HG03460 (cell line): ENCODE measurements at regions not wholly inside any gene's neighbourhood (a gene's known extent, or its start where the extent isn't known, plus 50 kb on each side); places are given as distances from the start of the nearest gene placed in this dataset.
"Not testable (repeated sequence)": the region's sequence is repeated elsewhere in the genome, so short reads cannot be mapped to it uniquely, and the experiment has no call there.

Source experiments
- ATAC-seq: cut with Tn5 transposase; IDR thresholded peaks from one replicate; pipeline ENCODE4 v1.9.1; 2021; ENCODE audit not compliant: unreplicated experiment

DNA sequence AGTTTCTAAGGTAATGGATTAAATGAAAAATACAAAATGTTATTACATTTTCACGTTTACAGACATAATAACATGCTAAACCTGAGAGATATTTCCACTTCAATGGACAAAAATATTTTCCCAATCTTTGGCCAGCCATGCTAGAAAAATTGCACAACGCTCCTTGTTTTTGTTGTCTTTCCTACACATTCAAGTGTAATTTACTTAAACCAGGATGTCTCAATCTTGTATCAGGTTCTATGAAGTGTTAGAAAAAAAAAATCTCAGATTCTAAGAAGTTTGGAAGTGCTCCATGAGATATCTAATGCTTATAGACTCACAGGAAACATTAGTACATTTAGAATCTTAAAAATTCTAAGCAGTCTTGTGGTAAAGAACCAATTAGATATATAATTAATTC, 141.8 kb upstream of the SLC35G4 start:
- ATAC-seq, result no peak

GRCh38 chr18:11464129-11464528, 145.3 kb upstream of the SLC35G4 start:
- no peak for ATAC-seq

DNA sequence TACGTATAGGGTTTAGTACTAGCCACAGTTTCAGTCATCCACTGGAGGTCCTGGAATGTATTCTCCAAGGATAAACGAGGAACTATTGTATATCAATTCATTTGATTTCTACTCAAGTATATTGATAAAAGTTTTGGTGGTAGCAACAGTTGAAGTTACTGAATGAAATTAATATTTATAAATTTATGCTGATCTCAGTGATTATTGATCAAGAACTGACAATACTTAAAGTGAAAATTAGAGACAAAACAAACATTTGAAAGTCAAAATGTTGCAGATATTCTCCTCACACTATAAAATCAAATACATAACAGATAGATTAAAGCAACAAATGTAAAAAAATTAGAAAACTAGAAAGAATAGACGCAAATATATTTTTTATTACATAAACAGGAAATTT, 150.9 kb upstream of the SLC35G4 start:
- ATAC-seq, result no peak

DNA sequence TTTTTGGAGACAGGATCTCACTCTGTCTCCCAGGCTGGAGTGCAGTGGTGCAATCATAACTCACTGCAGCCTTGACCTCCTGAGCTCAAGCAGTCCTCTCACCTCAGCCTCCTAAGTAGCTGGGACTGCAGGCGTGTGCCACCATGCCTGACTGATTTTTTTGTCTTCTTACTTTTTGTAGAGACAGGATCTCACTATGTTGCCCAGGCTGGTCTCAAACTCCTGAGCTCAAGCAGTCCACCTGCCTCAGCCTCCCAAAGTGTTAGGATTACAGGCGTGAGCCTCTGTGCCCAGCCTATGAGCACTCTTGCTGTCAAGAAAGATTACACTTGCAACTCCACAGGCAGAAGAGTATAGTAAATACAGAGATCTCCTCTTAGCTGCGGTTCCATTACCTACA, 151.5 kb upstream of the SLC35G4 start:
- not testable (repeated sequence) for ATAC-seq

DNA sequence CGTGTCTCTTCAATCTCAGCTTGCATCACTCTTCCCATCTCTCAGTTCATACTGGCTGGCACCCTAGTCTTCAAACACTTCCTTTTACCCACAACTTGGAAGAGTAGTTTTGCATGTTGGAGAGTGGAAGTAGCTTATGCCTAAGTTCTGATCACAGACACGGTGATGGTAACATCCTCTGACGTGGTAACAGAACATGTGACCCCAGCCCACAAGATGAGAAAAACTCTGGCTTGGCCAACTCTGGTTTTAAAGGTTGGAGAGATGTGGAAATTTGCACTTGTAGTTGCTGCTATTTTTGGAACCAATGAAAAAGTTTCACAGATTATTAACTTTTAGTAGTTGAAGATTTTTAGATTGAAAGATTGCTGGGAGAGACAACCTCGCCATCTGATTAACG, 155.4 kb upstream of the SLC35G4 start:
- ATAC-seq, result no peak

DNA sequence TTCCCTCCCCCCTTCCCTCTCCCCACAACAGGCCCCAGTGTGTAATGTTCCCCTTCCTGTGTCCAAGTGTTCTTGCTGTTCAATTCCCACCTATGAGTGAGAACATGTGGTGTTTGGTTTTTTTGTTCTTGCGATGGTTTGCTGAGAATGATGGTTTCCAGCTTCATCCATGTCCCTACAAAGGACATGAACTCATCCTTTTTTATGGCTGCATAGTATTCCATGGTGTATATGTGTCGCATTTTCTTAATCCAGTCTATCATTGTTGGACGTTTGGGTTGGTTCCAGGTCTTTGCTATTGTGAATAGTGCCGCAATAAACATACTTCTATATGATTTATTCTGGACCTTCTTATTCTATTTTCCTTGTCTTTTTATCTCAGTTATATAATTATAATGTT, 165.2 kb upstream of the SLC35G4 start:
- not testable (repeated sequence) for ATAC-seq

GRCh38 chr18:11437046-11437445, 172.3 kb upstream of the SLC35G4 start:
- no peak for ATAC-seq

DNA sequence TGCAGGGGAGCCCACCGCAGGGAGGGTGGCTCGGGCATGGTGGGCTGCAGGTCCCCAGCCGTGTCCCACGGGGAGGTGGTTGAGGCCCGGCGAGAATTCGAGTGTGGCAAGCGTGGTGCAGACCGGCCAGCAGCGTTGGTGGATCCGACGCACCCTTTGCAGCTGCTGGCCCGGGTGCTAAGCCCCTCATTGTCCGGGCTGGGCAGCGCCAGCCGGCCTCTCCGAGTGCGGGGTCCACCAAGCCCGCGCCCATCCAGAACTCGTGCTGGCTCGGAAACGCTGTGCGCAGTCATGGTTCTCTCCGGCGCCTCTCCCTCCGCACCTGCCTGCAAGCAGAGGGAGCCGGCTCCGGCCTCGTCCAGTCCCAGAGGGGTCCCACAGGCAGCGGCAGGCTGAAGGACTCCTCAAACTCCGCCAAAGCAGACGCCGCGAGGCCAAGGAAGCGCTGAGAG, 177.0 kb upstream of the SLC35G4 start:
- no peak for ATAC-seq

DNA sequence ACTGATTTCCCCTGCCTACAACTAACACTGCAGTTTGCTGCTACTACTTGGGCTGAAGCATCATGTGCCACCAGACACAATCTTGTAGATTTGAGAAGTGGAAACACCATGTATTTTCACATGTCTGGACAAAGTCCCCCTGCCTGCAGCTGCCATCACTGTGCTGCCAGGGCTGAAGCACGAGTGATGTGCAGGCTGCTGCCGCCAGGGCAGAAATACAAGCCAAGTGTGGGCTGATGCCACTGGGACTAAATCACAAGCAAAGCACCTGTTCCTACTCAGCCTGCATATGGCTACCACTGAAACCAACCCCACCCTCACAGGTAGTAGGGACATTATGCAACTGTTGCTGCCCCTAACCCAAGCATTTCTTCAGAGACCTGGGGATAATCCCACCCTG, 179.5 kb upstream of the SLC35G4 start:
- ATAC-seq, result no peak

- ATAC-seq, result no peak
These were observed 184.2 kb upstream of the SLC35G4 start for GRCh38 chr18:11425211-11425610.

GRCh38 chr18:11419338-11419737, 190.1 kb upstream of the SLC35G4 start:
- no peak for ATAC-seq

GRCh38 chr18:11412811-11413210, 196.6 kb upstream of the SLC35G4 start:
- no peak for ATAC-seq

DNA sequence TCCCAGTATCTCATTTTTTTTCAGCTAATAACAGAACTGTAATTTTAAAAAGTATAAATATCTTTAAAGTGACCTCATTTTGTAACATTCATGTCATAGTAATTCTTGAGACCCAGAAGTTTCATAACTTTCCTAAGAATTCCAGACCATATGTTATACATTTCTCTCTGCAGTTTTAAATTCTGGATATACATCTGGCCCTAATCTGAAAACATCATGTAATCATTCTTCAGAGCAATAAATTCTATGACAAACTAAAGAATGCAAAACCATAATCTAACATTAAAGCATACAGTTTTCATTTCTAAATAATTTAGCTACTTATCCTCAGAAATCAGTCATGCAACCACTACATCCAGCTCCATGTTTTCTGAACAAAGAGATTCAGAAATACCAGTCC, 198.3 kb upstream of the SLC35G4 start:
- ATAC-seq, result no peak

GRCh38 chr18:11408555-11409065, 200.8 kb upstream of the SLC35G4 start:
- no peak for ATAC-seq

- no peak for ATAC-seq
These were observed 201.5 kb upstream of the SLC35G4 start for GRCh38 chr18:11407940-11408339.

- no peak for ATAC-seq
These were observed 203.6 kb upstream of the SLC35G4 start for GRCh38 chr18:11405804-11406203.

DNA sequence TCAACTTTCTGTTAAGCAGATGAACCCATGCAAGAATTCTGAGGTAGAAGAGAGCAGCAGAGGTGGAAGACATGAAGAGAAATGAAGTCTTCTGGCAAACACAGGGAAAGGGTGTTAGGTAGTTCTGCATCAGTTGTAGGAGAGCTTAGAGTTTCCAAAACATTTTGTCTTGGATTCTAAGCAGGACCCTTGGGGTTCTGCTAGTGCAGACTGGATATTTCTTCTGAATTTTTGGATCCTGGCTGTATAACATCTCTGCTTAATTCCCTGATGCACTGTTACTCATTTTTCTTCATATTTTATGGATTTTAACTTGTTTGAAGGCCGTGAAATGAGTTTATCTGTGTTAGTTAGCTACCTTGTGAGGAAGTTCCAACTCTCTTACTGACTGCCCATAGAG, 208.7 kb upstream of the SLC35G4 start:
- no peak for ATAC-seq

DNA sequence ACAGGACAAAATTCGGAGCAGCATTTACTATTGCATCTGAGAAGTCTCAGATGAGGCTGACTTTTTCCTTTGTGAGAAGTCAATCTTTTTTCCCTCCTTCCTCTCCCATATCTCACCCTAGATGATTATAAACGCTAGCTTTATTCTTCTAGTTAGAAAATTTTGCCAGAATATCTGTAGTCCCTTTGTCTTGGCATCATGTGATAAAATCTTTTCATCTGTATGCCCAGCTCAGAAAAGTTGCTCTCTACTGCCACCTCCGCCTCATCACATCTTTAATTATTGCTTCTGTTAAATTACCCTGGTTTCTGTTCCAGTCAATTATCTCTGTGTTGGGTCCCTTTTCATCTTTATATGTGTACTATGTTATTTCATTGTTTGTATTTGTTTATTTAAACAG, 210.8 kb upstream of the SLC35G4 start:
- no peak for ATAC-seq

DNA sequence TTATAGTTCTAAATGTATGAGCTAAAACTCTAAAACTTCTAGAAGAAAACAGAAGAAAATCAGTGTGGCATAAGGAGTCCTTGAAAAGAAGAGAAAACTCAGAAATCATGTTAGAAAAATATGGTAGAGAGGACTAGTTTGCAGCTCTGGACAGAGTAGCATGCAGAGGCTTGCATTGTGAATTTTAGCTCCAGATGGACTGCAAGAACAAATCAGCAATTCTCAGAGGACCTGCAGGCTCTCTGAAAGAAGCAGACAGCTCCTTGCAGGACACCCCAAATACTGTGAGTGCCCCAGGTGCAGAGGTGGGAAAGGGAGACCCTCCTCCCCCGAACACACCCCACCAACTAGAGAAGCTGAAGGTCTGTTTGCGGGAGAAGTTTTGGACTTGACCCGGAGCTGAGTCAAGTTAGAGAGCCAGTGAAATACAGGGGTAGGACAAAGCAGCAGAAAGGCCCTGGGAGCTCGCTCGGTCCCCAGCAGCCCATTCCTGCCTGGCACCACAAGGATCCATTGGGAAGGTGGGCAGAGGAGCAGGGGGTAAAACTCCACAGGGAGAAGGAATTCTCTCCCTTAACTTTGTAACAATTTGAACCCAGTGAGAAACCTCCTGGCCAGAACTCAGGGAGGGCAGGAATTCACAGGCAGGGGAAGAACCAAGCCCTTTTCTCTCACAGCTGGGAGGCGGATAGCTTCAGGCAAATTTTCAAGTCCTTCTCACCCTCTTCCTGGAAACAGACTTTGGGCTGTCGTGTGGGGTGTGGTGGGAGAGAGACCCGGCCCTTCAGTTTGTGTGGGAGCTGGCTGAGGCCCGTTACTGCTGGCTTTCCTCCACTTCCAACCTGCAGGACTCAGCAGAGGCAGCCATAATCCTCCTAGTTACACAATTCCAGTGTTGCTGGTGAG, 216.2 kb upstream of the SLC35G4 start:
- no peak for ATAC-seq

GRCh38 chr18:11392292-11392691, 217.1 kb upstream of the SLC35G4 start:
- ATAC-seq, result no peak

DNA sequence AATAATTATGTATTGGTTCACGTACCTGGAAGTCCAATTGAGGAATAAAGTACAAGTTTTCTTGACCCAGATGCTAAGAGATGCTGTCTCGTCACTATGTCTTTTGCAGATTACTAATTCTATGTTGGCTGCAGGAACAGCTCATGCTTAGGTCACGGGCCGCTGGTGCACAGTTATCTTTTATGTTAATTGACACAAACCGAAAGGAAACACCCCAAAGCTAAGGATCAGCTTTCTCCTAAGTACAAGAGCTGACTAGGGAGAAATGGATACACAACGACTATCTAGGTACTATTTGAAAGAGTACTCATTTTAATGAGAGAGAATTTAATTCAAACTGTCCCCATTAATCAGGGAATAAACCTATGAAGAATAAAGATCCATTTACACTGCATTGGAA, 217.7 kb upstream of the SLC35G4 start:
- no peak for ATAC-seq

- ATAC-seq, result no peak
These were observed 220.4 kb upstream of the SLC35G4 start for GRCh38 chr18:11388755-11389680.
